ENCODE measurements at regions not wholly inside any gene's neighbourhood (a gene's known extent, or its start where the extent isn't known, plus 50 kb on each side); places are given as distances from the start of the nearest gene placed in this dataset.

DNA sequence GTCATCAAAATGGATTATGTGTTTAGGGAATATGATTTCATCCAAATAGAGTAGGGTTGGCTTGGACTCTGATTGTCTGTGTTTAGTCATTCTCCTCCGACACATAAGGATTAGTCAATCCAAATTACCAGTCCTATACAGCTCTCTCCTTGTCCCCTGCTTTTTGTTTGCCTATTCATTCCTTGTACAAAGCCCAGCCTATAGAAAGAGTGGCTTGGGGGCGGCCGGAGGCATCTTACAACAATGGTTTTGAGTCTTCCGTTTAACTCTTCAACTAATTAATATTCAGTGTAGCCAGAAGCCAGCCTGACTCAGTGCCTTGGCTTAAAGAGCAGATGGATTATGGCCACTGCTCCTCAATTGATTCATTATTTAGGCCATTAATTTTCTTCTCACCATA lies 796.6 kb upstream of the POU3F4 start:
- H3K4me2 ChIP-seq (ENCODE audit: insufficient read depth, insufficient read length, low read length) = no peak overlapping the region
- no peak overlapping the region for H2BK5ac ChIP-seq (ENCODE audit: insufficient read length, low read length)
- no peaks in the 10 kb centered on the region for H3K23me2 ChIP-seq (ENCODE audit: insufficient read length, low read depth, low read length, poor library complexity, severe bottlenecking)
- H3K9ac ChIP-seq (ENCODE audit: extremely low read depth, insufficient read length, low read length) = no peak overlapping the region
- H3K4ac ChIP-seq (ENCODE audit: low read depth, low read length) = no peak overlapping the region
- H2BK12ac ChIP-seq (ENCODE audit: insufficient read length, low read depth, low read length) = no peak overlapping the region
- H3K27ac Mint-ChIP-seq = no peak overlapping the region; a peak in 1 of 7 replicates
- DNase-seq = no peak
- H3T11ph ChIP-seq (ENCODE audit: low read length) = no peak overlapping the region
- H3K9me3 Mint-ChIP-seq = peaks cover 41 to 61% of the 10 kb centered on the region in 2 experiments
- no peaks in the 10 kb centered on the region for H3K27me3 ChIP-seq (ENCODE audit: insufficient read depth, low read length)
- H3K36me3 Mint-ChIP-seq (ENCODE audit: insufficient read depth in 1 of 3, low read depth in 3 of 3) = no peaks in the 10 kb centered on the region
- H2AK5ac ChIP-seq (ENCODE audit: insufficient read length, low read length) = no peak overlapping the region
- TF ChIP-seq, protein P1, sequence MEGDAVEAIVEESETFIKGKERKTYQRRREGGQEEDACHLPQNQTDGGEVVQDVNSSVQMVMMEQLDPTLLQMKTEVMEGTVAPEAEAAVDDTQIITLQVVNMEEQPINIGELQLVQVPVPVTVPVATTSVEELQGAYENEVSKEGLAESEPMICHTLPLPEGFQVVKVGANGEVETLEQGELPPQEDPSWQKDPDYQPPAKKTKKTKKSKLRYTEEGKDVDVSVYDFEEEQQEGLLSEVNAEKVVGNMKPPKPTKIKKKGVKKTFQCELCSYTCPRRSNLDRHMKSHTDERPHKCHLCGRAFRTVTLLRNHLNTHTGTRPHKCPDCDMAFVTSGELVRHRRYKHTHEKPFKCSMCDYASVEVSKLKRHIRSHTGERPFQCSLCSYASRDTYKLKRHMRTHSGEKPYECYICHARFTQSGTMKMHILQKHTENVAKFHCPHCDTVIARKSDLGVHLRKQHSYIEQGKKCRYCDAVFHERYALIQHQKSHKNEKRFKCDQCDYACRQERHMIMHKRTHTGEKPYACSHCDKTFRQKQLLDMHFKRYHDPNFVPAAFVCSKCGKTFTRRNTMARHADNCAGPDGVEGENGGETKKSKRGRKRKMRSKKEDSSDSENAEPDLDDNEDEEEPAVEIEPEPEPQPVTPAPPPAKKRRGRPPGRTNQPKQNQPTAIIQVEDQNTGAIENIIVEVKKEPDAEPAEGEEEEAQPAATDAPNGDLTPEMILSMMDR (conservative IDR thresholded peaks at IDR 0.05) = no peak
- H4K5ac ChIP-seq (ENCODE audit: insufficient read length, low read depth, low read length) = no peak overlapping the region
- H3K56ac ChIP-seq (ENCODE audit: insufficient read length, low read depth, low read length) = no peak overlapping the region
- H2AFZ ChIP-seq (ENCODE audit: low read length) = no peak overlapping the region
- H3K4me3 Mint-ChIP-seq = no peak overlapping the region
- no peak overlapping the region for H3K27ac ChIP-seq (ENCODE audit: insufficient read length, low read depth, low read length)
- no peak overlapping the region for H3K14ac ChIP-seq (ENCODE audit: insufficient read depth, low read length)
- no CpG with 5 or more reads among the region's 4 CpGs for WGBS (ENCODE audit: extremely low coverage, insufficient read length, low lambda C conversion rate)
- no peaks in the 10 kb centered on the region for H3K79me2 ChIP-seq (ENCODE audit: insufficient read depth, low read length)
- H3K4me1 Mint-ChIP-seq = peaks cover 7 to 11% of the 10 kb centered on the region in 2 experiments
- H3K18ac ChIP-seq (ENCODE audit: insufficient read length, low read depth, low read length) = no peak overlapping the region
- H3K4me1 ChIP-seq (ENCODE audit: insufficient read depth, low read length) = no peaks in the 10 kb centered on the region; the same call in 1 of the 2 replicates
- no peak overlapping the region for H2BK15ac ChIP-seq (ENCODE audit: low read depth, low read length)
- peaks cover 17% of the 10 kb centered on the region for H3K9me3 ChIP-seq (ENCODE audit: control insufficient read depth, low read depth, low read length)
- H2BK20ac ChIP-seq (ENCODE audit: low read depth, low read length, poor library complexity, severe bottlenecking) = no peak overlapping the region
- no peak overlapping the region for H4K8ac ChIP-seq (replicated peaks; ENCODE audit: insufficient read length, low read depth, low read length)
- H3K27me3 Mint-ChIP-seq (ENCODE audit: low read depth) = no peaks in the 10 kb centered on the region
- no peaks in the 10 kb centered on the region for H4K20me1 ChIP-seq (ENCODE audit: control insufficient read depth, insufficient read depth, insufficient read length)
- H4K91ac ChIP-seq (ENCODE audit: insufficient read length, low read depth, low read length) = no peak overlapping the region
- no peak overlapping the region for H3K23ac ChIP-seq (ENCODE audit: insufficient read length, low read depth, low read length)
- H2BK120ac ChIP-seq (ENCODE audit: low read depth, low read length, poor library complexity, severe bottlenecking) = no peak overlapping the region
- H3K79me1 ChIP-seq (ENCODE audit: insufficient read depth, low read depth, low read length, poor library complexity, severe bottlenecking) = no peaks in the 10 kb centered on the region
